Parathyroid adenoma (tissue), 2 donors: ENCODE measurements at regions not wholly inside any gene's neighbourhood (a gene's known extent, or its start where the extent isn't known, plus 50 kb on each side); places are given as distances from the start of the nearest gene placed in this dataset.

ENCODE experiments used
- H2AFZ ChIP-seq: fragments of 300-600 bp; sonication (generic); one replicate; pipeline ENCODE4 v1.7.0; 2017; ENCODE audit warnings: antibody characterized with exemption, mild to moderate bottlenecking
- H3K27ac ChIP-seq: fragments of 300-600 bp; sonication (generic); one replicate; pipeline ENCODE4 v1.7.0; 2017
- H3K27me3 ChIP-seq: fragments of 300-600 bp; sonication (generic); one replicate; pipeline ENCODE4 v1.7.0; 2017; ENCODE audit warnings: low read length; ENCODE audit not compliant: control insufficient read depth, insufficient read depth
- H3K36me3 ChIP-seq: fragments of 300-600 bp; sonication (generic); one replicate; pipeline ENCODE4 v1.7.0; 2017; ENCODE audit warnings: low read length; ENCODE audit not compliant: control insufficient read depth, insufficient read depth
- H3K4me1 ChIP-seq: fragments of 300-600 bp; sonication (generic); one replicate; pipeline ENCODE4 v1.7.0; 2017; ENCODE audit warnings: control low read depth
- H3K4me2 ChIP-seq: fragments of 300-600 bp; sonication (generic); one replicate; pipeline ENCODE4 v1.7.0; 2017; ENCODE audit warnings: low read length
- H3K4me3 ChIP-seq: fragments of 300-600 bp; sonication (generic); one replicate; pipeline ENCODE4 v1.7.0; 2017; ENCODE audit warnings: low read depth, low read length
- H3K79me2 ChIP-seq: fragments of 300-600 bp; sonication (generic); one replicate; pipeline ENCODE4 v1.7.0; 2017; ENCODE audit warnings: control low read depth
- H3K9ac ChIP-seq: fragments of 300-600 bp; sonication (generic); one replicate; pipeline ENCODE4 v1.7.0; 2017; ENCODE audit warnings: mild to moderate bottlenecking
- H3K9me3 ChIP-seq: fragments of 300-600 bp; sonication (generic); one replicate; pipeline ENCODE4 v1.7.0; 2017; ENCODE audit warnings: low read length; ENCODE audit not compliant: control insufficient read depth
- TF ChIP-seq, protein P1 (sequence below): fragments of 300-600 bp; sonication (generic); IDR thresholded peaks from one replicate; pipeline ENCODE4 v1.7.0; 2017; ENCODE audit warnings: antibody characterized with exemption, mild to moderate bottlenecking
- donor health status: primary hyperparathyroidism.

DNA sequence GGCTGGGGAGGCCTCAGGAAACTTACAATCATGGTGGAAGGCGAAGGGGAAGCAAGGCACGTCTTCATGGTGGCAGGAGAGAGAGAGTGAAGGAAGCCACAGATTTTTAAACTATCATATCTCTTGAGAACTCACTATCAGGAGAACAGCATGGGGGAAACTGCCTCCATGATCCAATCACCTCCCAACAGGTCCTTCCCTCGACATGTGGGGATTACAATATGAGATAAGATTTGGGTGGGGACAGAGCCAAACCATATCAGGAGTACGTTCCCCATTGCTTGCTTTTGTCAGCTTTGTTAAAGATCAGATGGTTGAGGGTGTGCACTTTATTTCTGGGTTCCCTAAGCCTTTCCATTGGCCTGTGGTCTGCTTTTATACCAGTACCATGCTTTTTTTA is 53.7 kb upstream of the E2F8 start:
- Histone ChIP-seq H2AFZ (no peak overlapping the region), H3K27me3 (no peaks in the 10 kb centered on the region), H3K27ac (no peak overlapping the region), H3K9me3 (no peaks in the 10 kb centered on the region), H3K36me3 (no peaks in the 10 kb centered on the region), H3K9ac (no peak overlapping the region), H3K4me1 (no peaks in the 10 kb centered on the region), H3K4me3 (no peak overlapping the region), H3K4me2 (no peak overlapping the region), H3K79me2 (no peaks in the 10 kb centered on the region)
- TF ChIP-seq, protein P1, sequence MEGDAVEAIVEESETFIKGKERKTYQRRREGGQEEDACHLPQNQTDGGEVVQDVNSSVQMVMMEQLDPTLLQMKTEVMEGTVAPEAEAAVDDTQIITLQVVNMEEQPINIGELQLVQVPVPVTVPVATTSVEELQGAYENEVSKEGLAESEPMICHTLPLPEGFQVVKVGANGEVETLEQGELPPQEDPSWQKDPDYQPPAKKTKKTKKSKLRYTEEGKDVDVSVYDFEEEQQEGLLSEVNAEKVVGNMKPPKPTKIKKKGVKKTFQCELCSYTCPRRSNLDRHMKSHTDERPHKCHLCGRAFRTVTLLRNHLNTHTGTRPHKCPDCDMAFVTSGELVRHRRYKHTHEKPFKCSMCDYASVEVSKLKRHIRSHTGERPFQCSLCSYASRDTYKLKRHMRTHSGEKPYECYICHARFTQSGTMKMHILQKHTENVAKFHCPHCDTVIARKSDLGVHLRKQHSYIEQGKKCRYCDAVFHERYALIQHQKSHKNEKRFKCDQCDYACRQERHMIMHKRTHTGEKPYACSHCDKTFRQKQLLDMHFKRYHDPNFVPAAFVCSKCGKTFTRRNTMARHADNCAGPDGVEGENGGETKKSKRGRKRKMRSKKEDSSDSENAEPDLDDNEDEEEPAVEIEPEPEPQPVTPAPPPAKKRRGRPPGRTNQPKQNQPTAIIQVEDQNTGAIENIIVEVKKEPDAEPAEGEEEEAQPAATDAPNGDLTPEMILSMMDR: no peak

DNA sequence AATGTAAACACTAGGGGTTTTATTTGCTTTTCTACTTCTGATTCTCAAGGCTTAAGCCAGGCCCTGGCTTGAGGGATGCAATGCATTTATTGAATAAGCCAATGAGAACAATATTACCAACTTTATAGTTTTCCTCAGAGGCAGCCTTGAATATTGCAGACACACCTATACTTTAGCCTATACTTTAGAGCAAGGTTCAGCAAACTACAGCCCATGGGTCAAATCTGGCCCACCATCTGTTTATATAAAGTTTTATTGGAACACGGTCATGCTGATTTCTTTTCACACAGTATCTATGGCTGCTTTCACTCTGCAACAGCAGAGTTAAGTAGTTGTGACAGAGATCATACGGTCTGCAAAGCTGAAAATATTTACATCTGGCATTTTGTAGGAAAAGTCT is 50.3 kb upstream of the E2F8 start:
- Histone ChIP-seq H3K9me3 (no peaks in the 10 kb centered on the region), H3K27ac (no peak overlapping the region), H3K4me2 (no peak overlapping the region), H3K4me1 (no peaks in the 10 kb centered on the region), H3K36me3 (no peaks in the 10 kb centered on the region), H3K79me2 (no peaks in the 10 kb centered on the region), H3K9ac (no peak overlapping the region), H3K27me3 (no peaks in the 10 kb centered on the region), H3K4me3 (no peak overlapping the region), H2AFZ (no peak overlapping the region)
- TF ChIP-seq, protein P1: no peak
